GM12872 (cell line): ENCODE measurements at regions not wholly inside any gene's neighbourhood (a gene's known extent, or its start where the extent isn't known, plus 50 kb on each side); places are given as distances from the start of the nearest gene placed in this dataset.

Experiments
- TF ChIP-seq, protein P1 (sequence below): IDR thresholded peaks from 3 replicates; pipeline ENCODE4 v1.5.1; 2011; ENCODE audit warnings: low read depth, mild to moderate bottlenecking, low read length, moderate library complexity; ENCODE audit not compliant: insufficient read depth

DNA sequence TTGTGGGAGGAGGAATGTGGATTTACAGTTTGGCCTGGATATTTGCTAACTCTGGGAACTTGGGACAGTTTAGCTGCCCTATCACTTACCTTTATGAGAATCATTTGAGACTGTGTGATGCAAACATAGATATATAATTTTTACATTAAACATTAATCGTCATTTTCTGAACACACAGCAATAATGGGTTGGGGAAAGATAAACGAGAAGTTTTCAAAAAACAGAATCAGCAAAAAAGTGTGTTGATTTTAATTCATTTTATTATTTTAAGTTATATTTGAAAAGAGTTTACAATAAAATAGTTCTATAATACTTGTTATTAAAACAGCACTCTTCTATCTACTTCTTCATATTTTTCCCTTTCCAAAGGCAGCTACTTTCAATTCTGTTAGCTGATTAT, 813.3 kb downstream of the SLC4A3 start:
- TF ChIP-seq, protein P1, sequence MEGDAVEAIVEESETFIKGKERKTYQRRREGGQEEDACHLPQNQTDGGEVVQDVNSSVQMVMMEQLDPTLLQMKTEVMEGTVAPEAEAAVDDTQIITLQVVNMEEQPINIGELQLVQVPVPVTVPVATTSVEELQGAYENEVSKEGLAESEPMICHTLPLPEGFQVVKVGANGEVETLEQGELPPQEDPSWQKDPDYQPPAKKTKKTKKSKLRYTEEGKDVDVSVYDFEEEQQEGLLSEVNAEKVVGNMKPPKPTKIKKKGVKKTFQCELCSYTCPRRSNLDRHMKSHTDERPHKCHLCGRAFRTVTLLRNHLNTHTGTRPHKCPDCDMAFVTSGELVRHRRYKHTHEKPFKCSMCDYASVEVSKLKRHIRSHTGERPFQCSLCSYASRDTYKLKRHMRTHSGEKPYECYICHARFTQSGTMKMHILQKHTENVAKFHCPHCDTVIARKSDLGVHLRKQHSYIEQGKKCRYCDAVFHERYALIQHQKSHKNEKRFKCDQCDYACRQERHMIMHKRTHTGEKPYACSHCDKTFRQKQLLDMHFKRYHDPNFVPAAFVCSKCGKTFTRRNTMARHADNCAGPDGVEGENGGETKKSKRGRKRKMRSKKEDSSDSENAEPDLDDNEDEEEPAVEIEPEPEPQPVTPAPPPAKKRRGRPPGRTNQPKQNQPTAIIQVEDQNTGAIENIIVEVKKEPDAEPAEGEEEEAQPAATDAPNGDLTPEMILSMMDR = no peak

DNA sequence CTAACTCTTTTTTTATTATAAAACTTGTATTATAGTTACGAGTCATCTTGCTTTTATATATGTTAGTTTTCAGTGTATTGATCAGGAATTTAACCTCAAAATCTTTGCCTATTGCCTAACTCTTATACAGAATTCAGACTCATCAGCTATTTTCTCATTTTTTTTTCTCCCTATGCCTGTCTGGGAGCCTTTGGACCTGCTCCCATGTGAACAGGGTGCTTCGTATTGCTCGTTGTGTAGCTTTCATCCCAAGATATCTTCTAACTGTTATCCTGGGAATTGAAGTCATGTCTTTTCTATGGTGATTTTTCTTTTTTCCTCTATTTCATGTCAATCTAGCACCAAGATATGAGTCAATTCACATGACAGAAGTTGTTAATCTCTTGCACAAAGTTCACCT, 814.0 kb downstream of the SLC4A3 start:
- TF ChIP-seq, protein P1 = no peak

DNA sequence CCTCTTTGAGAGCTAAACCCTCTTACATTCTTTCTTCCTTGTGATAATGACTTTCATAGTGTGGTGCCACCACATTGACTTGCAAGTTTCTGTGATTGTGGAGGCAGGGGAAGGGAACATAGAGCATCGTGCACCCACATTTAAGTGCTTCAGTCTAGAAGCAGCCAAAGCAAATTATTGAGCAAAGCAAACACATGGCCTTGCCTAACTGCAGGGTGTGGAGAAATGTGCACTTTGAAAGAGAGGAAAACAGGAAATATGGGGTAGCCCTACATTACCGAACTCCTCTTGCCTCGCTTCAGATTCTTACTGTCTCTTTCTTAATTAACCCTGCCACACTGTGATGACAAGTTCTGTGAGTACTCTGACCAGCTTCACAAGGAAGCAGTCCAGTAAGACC, 814.6 kb downstream of the SLC4A3 start:
- TF ChIP-seq, protein P1 = no peak

DNA sequence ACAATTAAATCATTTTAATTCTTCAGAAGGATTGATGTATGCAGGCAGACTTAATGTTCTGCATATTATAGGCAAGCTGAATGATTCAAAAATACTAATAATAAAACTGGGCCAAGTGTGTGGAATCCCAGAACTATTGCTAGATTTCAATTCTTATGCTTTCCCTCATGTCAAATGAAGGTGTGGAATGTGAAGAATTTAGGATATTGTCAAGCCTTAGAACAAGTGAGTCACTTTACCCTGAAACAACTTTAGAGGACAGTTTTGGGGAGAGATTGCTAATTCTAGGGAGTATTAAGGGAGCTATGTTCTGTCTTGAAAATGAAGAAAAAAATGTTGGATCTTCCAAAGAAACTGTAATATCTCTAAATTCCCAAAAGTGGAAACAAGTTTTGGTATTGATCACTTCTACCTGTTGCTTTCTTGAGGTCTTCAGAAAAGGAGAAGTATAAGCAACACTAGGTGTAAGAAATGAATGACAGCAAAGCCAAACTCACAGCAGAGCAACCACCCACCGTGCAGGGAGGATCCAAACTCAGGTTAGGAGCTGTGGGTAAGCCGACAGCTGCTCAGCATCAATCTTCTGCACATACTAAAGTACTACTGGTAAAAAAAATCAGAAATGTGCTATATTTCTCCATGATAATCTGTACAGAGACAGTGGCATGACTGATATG, 818.1 kb downstream of the SLC4A3 start:
- TF ChIP-seq, protein P1 = no peak

DNA sequence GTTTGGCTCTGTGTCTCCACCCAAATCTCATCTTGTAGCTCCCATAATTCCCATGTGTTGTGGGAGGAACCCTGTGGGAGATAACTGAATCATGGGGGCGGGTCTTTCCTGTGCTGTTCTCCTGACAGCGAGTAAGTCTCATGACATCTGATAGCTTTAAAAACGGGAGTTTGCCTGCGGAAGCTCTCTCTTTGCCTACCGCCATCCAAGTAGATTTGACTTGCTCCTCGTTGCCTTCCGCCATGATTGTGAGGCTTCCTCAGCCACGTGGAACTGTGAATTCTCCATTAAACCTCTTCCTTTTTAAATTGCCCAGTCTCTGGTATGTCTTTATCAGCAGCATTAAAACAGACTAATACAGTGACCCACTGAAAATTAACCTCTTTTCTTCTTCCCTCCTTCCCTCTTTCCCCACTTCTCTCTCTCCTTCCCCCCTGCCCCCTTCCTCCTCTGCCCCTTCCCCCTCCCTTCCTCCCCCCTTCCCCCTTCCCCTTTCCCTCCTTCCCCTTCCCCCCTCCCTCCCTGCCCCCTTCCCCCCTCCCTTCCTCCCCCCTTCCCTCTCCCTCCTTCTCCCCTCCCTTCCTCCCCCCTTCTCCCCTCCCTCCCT, 818.8 kb downstream of the SLC4A3 start:
- TF ChIP-seq, protein P1 = no peak

DNA sequence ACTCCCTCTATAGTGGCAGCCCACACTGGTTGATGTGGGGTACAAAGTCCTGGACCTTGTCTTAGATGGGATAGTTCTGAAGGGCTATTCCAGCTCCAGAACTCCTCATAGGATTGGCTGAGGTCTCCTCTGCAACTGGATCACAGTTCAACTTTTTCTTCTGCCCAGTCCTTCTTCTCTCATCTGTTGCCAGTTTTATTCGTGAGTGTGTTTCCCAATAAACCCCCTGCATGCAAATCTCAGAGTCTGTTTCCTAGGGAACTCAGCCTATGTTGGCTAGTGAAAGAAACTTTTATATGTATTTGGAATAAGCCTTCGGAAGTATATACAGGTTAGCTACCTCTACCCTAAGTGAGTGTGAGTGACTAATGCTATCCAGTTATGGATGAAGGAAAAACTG, 823.4 kb downstream of the SLC4A3 start:
- TF ChIP-seq, protein P1 = no peak

DNA sequence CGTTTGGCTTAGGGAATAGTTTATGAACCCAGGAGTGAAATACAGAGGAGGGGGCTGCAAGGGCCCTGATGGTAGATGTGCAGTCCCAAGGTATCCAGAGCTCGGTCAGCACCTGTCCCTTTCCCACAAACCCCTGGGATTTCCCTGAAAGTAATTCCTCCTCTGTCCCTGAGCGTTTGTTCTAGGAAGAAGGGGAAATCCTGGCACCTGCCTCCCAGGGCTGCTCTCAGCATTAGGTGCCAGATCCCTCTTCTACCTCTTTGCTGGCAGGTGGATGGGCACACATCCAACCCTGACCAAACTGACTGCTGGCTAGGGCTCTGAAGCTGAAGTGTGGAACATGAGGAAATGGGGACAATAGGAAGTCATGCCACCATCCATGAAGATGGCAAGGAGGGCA, 824.0 kb downstream of the SLC4A3 start:
- TF ChIP-seq, protein P1 = no peak
